ENCODE measurements at regions not wholly inside any gene's neighbourhood (a gene's known extent, or its start where the extent isn't known, plus 50 kb on each side); places are given as distances from the start of the nearest gene placed in this dataset.
"Not testable (repeated sequence)": the region's sequence is repeated elsewhere in the genome, so short reads cannot be mapped to it uniquely, and the experiment has no call there.

DNA sequence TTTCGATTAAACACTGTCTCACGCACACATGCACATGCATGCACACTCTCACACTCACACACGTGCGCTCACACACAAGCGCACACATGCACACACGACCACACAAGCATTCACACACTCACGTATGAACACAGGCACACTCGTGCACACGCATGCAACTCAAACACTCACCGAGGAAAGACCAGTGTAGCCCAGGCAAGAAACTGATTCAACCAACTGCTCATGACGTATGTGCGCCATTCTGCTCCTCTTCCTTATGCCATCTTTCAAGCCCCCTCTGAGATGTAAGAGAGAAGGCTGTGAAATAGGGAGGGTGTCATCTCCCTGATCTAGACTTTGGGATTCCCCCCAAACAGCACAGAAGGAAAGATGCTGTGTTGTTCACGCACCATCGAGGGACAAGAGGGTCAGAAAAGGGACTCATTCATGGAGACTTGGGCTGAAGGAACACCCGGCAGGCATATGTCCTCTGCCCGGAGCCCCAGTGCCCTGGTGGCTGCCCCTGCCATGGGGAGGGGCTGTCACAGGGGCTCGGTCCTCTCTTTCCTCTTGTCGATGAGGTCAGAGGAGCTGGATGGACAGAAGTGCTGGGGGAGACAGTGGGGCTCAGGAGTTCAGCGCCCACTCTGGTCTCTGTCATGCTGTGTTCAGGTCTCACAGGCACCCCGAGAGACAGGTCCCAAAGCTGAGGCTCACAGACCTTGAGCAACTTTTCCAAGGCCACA, 130.1 kb upstream of the SHH start:
- TF ChIP-seq, protein P1, sequence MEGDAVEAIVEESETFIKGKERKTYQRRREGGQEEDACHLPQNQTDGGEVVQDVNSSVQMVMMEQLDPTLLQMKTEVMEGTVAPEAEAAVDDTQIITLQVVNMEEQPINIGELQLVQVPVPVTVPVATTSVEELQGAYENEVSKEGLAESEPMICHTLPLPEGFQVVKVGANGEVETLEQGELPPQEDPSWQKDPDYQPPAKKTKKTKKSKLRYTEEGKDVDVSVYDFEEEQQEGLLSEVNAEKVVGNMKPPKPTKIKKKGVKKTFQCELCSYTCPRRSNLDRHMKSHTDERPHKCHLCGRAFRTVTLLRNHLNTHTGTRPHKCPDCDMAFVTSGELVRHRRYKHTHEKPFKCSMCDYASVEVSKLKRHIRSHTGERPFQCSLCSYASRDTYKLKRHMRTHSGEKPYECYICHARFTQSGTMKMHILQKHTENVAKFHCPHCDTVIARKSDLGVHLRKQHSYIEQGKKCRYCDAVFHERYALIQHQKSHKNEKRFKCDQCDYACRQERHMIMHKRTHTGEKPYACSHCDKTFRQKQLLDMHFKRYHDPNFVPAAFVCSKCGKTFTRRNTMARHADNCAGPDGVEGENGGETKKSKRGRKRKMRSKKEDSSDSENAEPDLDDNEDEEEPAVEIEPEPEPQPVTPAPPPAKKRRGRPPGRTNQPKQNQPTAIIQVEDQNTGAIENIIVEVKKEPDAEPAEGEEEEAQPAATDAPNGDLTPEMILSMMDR (IDR thresholded peaks at IDR 0.05; ENCODE audit: insufficient read depth, low read depth, low read length) = no peak
- no peak overlapping the region for H3K4me3 ChIP-seq (ENCODE audit: low read depth, low read length)
- DNase-seq (ENCODE audit: low read depth) = no peak

DNA sequence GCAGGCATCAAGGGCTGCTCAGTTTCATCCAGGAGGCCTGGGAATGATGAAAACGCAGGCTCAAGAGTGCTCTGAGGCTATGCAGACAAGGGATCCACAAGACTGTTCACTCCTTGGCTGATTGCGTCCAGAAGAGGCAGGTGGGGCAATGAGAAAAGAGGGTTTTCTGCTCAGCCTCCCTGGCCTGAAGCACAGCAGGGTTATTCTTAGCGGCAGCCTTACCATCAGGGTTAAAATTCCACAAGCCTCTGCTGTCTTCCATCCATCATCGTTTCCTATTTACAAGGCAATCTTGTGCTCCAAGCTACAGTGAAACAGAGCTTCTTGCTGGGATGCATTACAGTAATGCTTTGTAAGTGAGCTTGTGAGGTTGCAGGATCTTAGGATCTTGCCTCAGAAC, 129.4 kb upstream of the SHH start:
- H3K4me3 ChIP-seq (ENCODE audit: low read depth, low read length) = no peak overlapping the region
- TF ChIP-seq, protein P1 (IDR thresholded peaks at IDR 0.05; ENCODE audit: insufficient read depth, low read depth, low read length) = no peak
- no peak for DNase-seq (ENCODE audit: low read depth)

DNA sequence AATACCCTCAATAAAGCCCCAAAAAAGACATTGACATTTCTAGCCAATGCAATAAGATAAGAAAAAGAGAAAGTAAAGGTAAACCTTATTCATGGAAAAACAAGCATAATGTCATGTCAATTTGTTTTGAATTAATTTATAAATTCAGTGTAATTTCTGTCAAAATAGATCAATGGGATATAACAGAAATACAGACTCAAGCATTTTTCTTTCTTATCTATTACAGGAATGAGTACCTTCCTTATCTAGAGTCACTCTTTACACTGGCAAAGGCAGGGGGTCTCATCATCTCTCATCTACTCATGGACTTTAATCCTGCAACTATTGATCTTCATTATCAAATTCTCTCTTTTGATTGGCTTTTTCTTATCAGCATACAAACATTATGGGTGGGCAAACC, 127.1 kb upstream of the SHH start:
- TF ChIP-seq, protein P1 (IDR thresholded peaks at IDR 0.05; ENCODE audit: insufficient read depth, low read depth, low read length) = no peak

DNA sequence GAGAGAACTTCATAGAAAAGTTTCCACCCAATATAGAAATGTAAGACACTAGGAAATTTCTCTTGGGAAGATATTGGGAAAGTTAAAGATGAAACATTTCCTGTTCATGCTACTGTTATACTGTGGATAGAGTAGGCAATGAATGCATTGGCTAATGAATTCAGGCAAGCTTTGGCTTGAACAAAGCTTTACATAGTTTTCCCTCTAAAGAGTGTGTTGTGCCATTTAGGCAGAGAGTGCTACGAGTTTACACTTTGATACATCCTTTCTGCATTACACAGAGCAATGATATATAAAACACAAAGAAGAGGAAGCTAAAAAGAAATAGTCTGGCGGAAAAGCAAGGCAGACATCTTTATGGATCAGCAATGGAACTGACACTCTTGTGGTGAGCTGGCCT, 125.9 kb upstream of the SHH start:
- TF ChIP-seq, protein P1 (IDR thresholded peaks at IDR 0.05; ENCODE audit: insufficient read depth, low read depth, low read length) = no peak
- no peak overlapping the region for H3K4me3 ChIP-seq (ENCODE audit: low read depth, low read length)
- DNase-seq (ENCODE audit: low read depth) = no peak

More for the DNA sequence above, 127.1 kb upstream of the SHH start:
- H3K4me3 ChIP-seq (ENCODE audit: low read depth, low read length) = no peak overlapping the region
- DNase-seq (ENCODE audit: low read depth) = no peak

DNA sequence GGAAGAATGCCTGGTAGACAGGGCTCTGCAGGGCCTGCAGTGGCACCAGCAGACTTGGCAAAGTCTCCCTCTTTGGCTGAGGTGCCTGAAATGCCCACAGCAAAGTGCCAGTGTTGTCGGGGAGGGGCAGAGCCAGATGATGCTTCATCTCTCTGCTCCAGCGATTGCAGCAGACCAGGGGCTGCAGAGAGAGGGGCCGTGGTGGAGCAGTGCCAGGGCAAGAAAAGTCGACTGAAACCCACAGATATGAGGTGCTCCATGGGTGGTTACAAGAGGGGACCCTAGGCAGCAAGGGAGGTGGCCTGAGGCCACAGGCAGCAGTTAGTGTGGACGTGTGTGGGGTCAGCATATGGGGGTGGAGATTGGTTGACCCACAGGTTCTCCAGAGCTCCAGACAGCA, 123.5 kb upstream of the SHH start:
- H3K4me3 ChIP-seq (ENCODE audit: low read depth, low read length) = no peak overlapping the region
- no peak for DNase-seq (ENCODE audit: low read depth)
- TF ChIP-seq, protein P1 (IDR thresholded peaks at IDR 0.05; ENCODE audit: insufficient read depth, low read depth, low read length) = no peak

DNA sequence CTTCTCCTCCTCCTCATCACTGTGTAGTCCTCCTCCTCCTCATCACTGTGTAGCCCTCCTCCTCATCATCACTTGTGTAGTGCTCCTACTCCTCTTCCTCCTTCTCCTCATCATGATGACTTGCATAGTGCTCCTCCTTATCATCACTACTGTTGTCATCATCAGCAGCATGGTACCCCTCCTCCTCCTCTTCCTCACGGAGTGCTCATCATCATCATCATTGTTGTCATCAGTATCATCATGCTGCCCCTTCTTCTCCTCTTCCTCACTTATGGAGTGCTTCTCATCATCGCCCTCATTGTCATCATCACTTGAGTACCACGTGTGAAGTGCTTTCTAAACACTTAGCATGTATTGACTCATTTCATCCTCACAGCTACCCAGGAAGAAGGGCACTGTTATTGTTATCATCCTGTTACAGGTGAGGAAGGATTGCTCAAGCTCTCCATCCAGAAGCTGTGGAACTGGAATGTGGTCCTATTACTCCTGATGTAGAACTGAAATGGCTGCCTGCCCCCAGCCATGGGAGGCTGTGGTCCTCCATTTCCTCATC, 122.8 kb upstream of the SHH start:
- DNase-seq (ENCODE audit: low read depth) = no peak
- TF ChIP-seq, protein P1 (IDR thresholded peaks at IDR 0.05; ENCODE audit: insufficient read depth, low read depth, low read length) = no peak
- no peak overlapping the region for H3K4me3 ChIP-seq (ENCODE audit: low read depth, low read length)

DNA sequence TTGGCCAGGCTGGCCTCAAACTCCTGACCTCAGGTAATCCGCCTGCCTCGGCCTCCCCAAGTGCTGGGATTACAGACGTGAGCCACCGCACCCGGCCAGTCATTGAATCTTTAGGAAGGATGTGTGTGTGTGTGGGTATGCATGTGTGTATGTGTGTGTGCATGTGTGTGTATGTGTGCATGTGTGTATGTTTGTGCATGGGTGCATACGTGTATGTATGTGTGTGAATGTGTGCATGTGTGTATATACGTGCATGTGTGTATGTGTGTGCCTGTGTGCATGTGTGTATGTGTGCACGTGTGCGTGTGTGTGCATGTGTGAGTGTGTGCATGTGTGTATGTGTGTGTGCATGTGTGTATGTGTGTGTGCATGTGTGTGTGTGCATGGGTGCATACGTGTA, 120.1 kb upstream of the SHH start:
- DNase-seq (ENCODE audit: low read depth); H3K4me3 ChIP-seq (ENCODE audit: low read depth, low read length): not testable (repeated sequence)
